KMS-11 (cell line): ENCODE measurements at regions not wholly inside any gene's neighbourhood (a gene's known extent, or its start where the extent isn't known, plus 50 kb on each side); places are given as distances from the start of the nearest gene placed in this dataset.
"Not testable (repeated sequence)": the region's sequence is repeated elsewhere in the genome, so short reads cannot be mapped to it uniquely, and the experiment has no call there.

Source experiments
- H2AFZ ChIP-seq: fragments of 200-600 bp; sonication (generic); 2 replicates; pipeline ENCODE4 v1.6.1; 2016; ENCODE audit warnings: antibody characterized with exemption, mixed run types, low read depth
- H3K27ac ChIP-seq: fragments of 200-600 bp; sonication (generic); 2 replicates; pipeline ENCODE4 v1.6.1; 2016; ENCODE audit warnings: mild to moderate bottlenecking, mixed run types
- H3K27me3 ChIP-seq: fragments of 200-600 bp; sonication (generic); 2 replicates; pipeline ENCODE4 v1.6.1; 2017; ENCODE audit warnings: mild to moderate bottlenecking, low read depth, mixed run types, moderate library complexity; ENCODE audit not compliant: insufficient read depth
- H3K36me3 ChIP-seq: fragments of 200-600 bp; sonication (generic); 2 replicates; pipeline ENCODE4 v1.6.1; 2017; ENCODE audit warnings: mild to moderate bottlenecking, mixed run types; ENCODE audit not compliant: insufficient read depth
- H3K4me1 ChIP-seq: fragments of 200-600 bp; sonication (generic); 2 replicates; pipeline ENCODE4 v1.6.1; 2016; ENCODE audit warnings: mild to moderate bottlenecking, low read depth, mixed run types; ENCODE audit not compliant: poor library complexity, severe bottlenecking
- H3K4me2 ChIP-seq: fragments of 200-600 bp; sonication (generic); 2 replicates; pipeline ENCODE4 v1.7.0; 2016; ENCODE audit warnings: mild to moderate bottlenecking, mixed run types
- H3K4me3 ChIP-seq: fragments of 200-600 bp; sonication (generic); IDR thresholded peaks from 2 replicates; pipeline ENCODE4 v1.6.1; 2017; ENCODE audit warnings: low read depth, low read length, mixed read lengths; ENCODE audit not compliant: insufficient read depth
- H3K79me2 ChIP-seq: fragments of 200-600 bp; sonication (generic); 2 replicates; pipeline ENCODE4 v1.6.1; 2016; ENCODE audit warnings: low read depth, mixed run types; ENCODE audit not compliant: insufficient read depth
- H3K9ac ChIP-seq: fragments of 200-600 bp; sonication (generic); 2 replicates; pipeline ENCODE4 v1.6.1; 2016; ENCODE audit warnings: mild to moderate bottlenecking, mixed run types
- H4K20me1 ChIP-seq: fragments of 200-600 bp; sonication (generic); 2 replicates; pipeline ENCODE4 v1.6.1; 2016; ENCODE audit warnings: mild to moderate bottlenecking, mixed run types; ENCODE audit not compliant: insufficient read depth

GRCh38 chr1:144034045-144034444 lies 62.3 kb upstream of the FAM72C start:
- H2AFZ ChIP-seq, H3K27me3 ChIP-seq, H3K4me3 ChIP-seq, H3K4me1 ChIP-seq, H3K36me3 ChIP-seq, H4K20me1 ChIP-seq, H3K79me2 ChIP-seq, H3K9ac ChIP-seq, H3K4me2 ChIP-seq, H3K27ac ChIP-seq: not testable (repeated sequence)

- H3K27me3 ChIP-seq, H3K4me1 ChIP-seq, H3K36me3 ChIP-seq, H3K9ac ChIP-seq, H4K20me1 ChIP-seq, H3K79me2 ChIP-seq, H3K4me3 ChIP-seq, H3K27ac ChIP-seq, H2AFZ ChIP-seq, H3K4me2 ChIP-seq: not testable (repeated sequence)
Measured at GRCh38 chr1:144031550-144031949, 59.8 kb upstream of the FAM72C start.

- H3K9ac ChIP-seq, H3K4me2 ChIP-seq, H2AFZ ChIP-seq, H3K36me3 ChIP-seq, H4K20me1 ChIP-seq, H3K27me3 ChIP-seq, H3K4me3 ChIP-seq, H3K27ac ChIP-seq: not testable (repeated sequence)
- Histone ChIP-seq H3K4me1 (peaks cover 17% of the 10 kb centered on the region), H3K79me2 (peaks cover 14% of the 10 kb centered on the region; the same call in 1 of the 2 replicates)
Measured at GRCh38 chr1:144026022-144026421, 54.2 kb upstream of the FAM72C start.

- H3K9ac ChIP-seq, H4K20me1 ChIP-seq, H3K4me3 ChIP-seq, H3K36me3 ChIP-seq, H3K27me3 ChIP-seq, H2AFZ ChIP-seq: not testable (repeated sequence)
- Histone ChIP-seq H3K4me2 (peak overlapping the region; percentile 39), H3K27ac (peak overlapping the region; percentile 68), H3K79me2 (peaks cover 14% of the 10 kb centered on the region; the same call in 1 of the 2 replicates), H3K4me1 (peaks cover 17% of the 10 kb centered on the region)
Measured at GRCh38 chr1:144021690-144022384, 50.1 kb upstream of the FAM72C start.
